NT2/D1 (cell line): ENCODE measurements at regions not wholly inside any gene's neighbourhood (a gene's known extent, or its start where the extent isn't known, plus 50 kb on each side); places are given as distances from the start of the nearest gene placed in this dataset.

Experiments used
- YY1 ChIP-seq: IDR thresholded peaks from 2 replicates; pipeline ENCODE4 v1.6.1; 2011; ENCODE audit not compliant: insufficient read length, insufficient read depth
- ZNF274 ChIP-seq: IDR thresholded peaks from 2 replicates; pipeline ENCODE4 v1.6.1; 2011; ENCODE audit warnings: mild to moderate bottlenecking, low read depth, low read length

DNA sequence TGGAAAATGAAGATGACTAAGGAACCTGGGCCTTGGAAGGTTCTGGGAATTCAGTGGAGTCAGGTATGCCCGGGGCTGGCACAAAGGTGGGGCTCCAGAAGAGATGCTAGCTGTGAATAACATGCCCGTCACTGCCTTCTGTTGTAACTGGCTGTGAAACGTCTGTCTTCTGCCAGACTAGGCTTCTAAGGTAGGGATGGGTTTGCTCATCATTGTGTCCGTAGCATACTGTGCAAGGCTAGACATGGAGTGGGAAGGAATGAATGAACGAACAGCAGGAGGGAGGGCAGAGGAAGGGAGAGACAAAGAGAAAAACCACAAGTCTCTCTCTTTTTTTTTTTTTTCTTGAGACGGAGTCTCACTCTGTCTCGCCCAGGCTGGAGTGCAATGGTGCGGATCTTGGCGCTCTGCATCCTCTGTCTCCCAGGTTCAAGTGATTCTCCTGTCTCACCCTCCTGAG lies 327.4 kb downstream of the MN1 start:
- TF ChIP-seq ZNF274, result no peak
- no peak for TF ChIP-seq YY1
